ENCODE measurements at regions not wholly inside any gene's neighbourhood (a gene's known extent, or its start where the extent isn't known, plus 50 kb on each side); places are given as distances from the start of the nearest gene placed in this dataset.

- no peaks in the 10 kb centered on the region for H3K79me2 ChIP-seq (ENCODE audit: low read length)
- H3K9ac ChIP-seq (ENCODE audit: low read length), result no peak overlapping the region
- H3K9me2 ChIP-seq (replicated peaks; ENCODE audit: insufficient read depth, low read length), result no peaks in the 10 kb centered on the region; the same call in 1 of the 2 replicates
- H3K27me3 ChIP-seq (ENCODE audit: low read length), result no peaks in the 10 kb centered on the region
- no peaks in the 10 kb centered on the region for H3K36me3 ChIP-seq (ENCODE audit: insufficient read depth, low read length)
- H4K20me1 ChIP-seq (ENCODE audit: insufficient read depth, low read depth, low read length), result no peaks in the 10 kb centered on the region
- H3K4me1 ChIP-seq (ENCODE audit: low read length), result no peaks in the 10 kb centered on the region
- no peaks in the 10 kb centered on the region for H3K9me3 ChIP-seq (ENCODE audit: low read length)
- H2AFZ ChIP-seq (ENCODE audit: low read length), result no peak overlapping the region
- no peak for DNase-seq
- H3K27ac ChIP-seq (ENCODE audit: low read length), result no peak overlapping the region
- H3K4me3 ChIP-seq (ENCODE audit: low read length), result no peak overlapping the region
- no peak overlapping the region for H3K4me2 ChIP-seq (ENCODE audit: low read depth, low read length, poor library complexity, severe bottlenecking)
Measured at GRCh38 chr20:11124849-11125505, 451.2 kb upstream of the JAG1 start.

GRCh38 chr20:11128220-11128718 lies 454.5 kb upstream of the JAG1 start:
- no peak overlapping the region for H3K4me2 ChIP-seq (ENCODE audit: low read depth, low read length, poor library complexity, severe bottlenecking)
- no peaks in the 10 kb centered on the region for H3K9me3 ChIP-seq (ENCODE audit: low read length)
- H3K79me2 ChIP-seq (ENCODE audit: low read length), result no peaks in the 10 kb centered on the region
- no peaks in the 10 kb centered on the region for H3K36me3 ChIP-seq (ENCODE audit: insufficient read depth, low read length)
- H3K9ac ChIP-seq (ENCODE audit: low read length), result no peak overlapping the region
- no peaks in the 10 kb centered on the region; the same call in 1 of the 2 replicates for H3K9me2 ChIP-seq (replicated peaks; ENCODE audit: insufficient read depth, low read length)
- no peak overlapping the region for H3K27ac ChIP-seq (ENCODE audit: low read length)
- no peak overlapping the region for H3K4me3 ChIP-seq (ENCODE audit: low read length)
- H3K27me3 ChIP-seq (ENCODE audit: low read length), result no peaks in the 10 kb centered on the region
- H2AFZ ChIP-seq (ENCODE audit: low read length), result no peak overlapping the region
- no peak for DNase-seq
- no peaks in the 10 kb centered on the region for H3K4me1 ChIP-seq (ENCODE audit: low read length)
- no peaks in the 10 kb centered on the region for H4K20me1 ChIP-seq (ENCODE audit: insufficient read depth, low read depth, low read length)

DNA sequence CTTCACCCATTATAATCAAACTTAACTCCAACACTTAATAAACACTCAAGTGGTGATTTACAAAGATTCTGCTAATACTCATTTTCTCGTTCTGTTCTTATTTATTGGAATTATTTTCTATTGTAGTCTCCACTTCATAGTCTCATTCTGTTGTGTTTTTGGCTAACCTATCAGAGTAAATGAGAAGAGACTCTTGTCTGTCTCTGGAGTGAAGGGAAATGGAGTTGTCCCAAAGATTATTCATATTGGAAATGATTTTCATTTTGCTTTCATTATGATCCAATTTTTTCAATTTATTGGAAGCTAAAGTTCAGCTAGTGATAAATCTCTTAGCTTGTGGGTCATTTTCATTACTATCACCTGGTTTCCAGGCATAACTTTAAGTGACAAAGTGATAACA lies 454.9 kb upstream of the JAG1 start:
- H3K9ac ChIP-seq (ENCODE audit: low read length), result no peak overlapping the region
- no peaks in the 10 kb centered on the region for H3K79me2 ChIP-seq (ENCODE audit: low read length)
- DNase-seq, result no peak
- H3K9me2 ChIP-seq (replicated peaks; ENCODE audit: insufficient read depth, low read length), result no peaks in the 10 kb centered on the region; the same call in 1 of the 2 replicates
- H3K36me3 ChIP-seq (ENCODE audit: insufficient read depth, low read length), result no peaks in the 10 kb centered on the region
- no peaks in the 10 kb centered on the region for H3K4me1 ChIP-seq (ENCODE audit: low read length)
- no peak overlapping the region for H2AFZ ChIP-seq (ENCODE audit: low read length)
- no peak overlapping the region for H3K4me2 ChIP-seq (ENCODE audit: low read depth, low read length, poor library complexity, severe bottlenecking)
- H3K9me3 ChIP-seq (ENCODE audit: low read length), result no peaks in the 10 kb centered on the region
- H3K27ac ChIP-seq (ENCODE audit: low read length), result no peak overlapping the region
- H4K20me1 ChIP-seq (ENCODE audit: insufficient read depth, low read depth, low read length), result no peaks in the 10 kb centered on the region
- no peak overlapping the region for H3K4me3 ChIP-seq (ENCODE audit: low read length)
- H3K27me3 ChIP-seq (ENCODE audit: low read length), result no peaks in the 10 kb centered on the region

DNA sequence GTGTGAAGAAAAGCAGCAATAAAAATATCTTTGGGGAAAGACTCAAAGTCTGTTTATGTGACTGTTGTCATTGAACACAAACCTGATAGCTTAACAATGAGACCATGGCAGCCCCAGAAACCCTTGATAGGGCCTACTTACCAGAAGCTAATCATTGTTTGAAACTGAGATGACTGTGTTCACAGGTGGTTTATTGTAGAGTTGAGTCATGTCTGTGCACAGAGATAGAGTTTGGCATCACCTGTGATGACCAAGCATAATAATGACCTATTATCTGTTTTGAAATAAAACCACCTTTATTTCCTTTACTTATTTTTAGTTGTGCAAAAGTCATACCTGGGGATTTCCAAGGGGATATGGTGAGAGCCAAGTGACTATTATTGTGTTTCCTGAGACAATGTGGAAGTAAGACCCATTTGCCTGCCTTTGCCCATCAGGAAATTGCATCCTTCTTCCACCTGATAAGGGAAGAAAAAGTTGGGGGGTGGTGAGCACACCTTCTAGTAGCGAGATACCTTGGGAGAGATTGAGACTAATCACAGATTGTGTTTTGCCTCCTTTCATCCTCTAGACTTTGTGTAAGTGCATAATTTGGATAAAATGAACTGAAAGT lies 456.9 kb upstream of the JAG1 start:
- H3K4me1 ChIP-seq (ENCODE audit: low read length), result no peaks in the 10 kb centered on the region
- no peaks in the 10 kb centered on the region for H3K27me3 ChIP-seq (ENCODE audit: low read length)
- H2AFZ ChIP-seq (ENCODE audit: low read length), result no peak overlapping the region
- H3K9me3 ChIP-seq (ENCODE audit: low read length), result no peaks in the 10 kb centered on the region
- H3K36me3 ChIP-seq (ENCODE audit: insufficient read depth, low read length), result no peaks in the 10 kb centered on the region
- DNase-seq, result no peak
- H3K9me2 ChIP-seq (replicated peaks; ENCODE audit: insufficient read depth, low read length), result no peaks in the 10 kb centered on the region
- no peaks in the 10 kb centered on the region for H4K20me1 ChIP-seq (ENCODE audit: insufficient read depth, low read depth, low read length)
- H3K4me3 ChIP-seq (ENCODE audit: low read length), result no peak overlapping the region
- H3K27ac ChIP-seq (ENCODE audit: low read length), result no peak overlapping the region
- H3K4me2 ChIP-seq (ENCODE audit: low read depth, low read length, poor library complexity, severe bottlenecking), result no peak overlapping the region
- H3K9ac ChIP-seq (ENCODE audit: low read length), result no peak overlapping the region
- H3K79me2 ChIP-seq (ENCODE audit: low read length), result no peaks in the 10 kb centered on the region

- Histone ChIP-seq H3K9ac (ENCODE audit: low read length) (no peak overlapping the region), H3K79me2 (ENCODE audit: low read length) (no peaks in the 10 kb centered on the region), H3K27ac (ENCODE audit: low read length) (no peak overlapping the region), H2AFZ (ENCODE audit: low read length) (no peak overlapping the region), H3K4me1 (ENCODE audit: low read length) (no peaks in the 10 kb centered on the region), H3K36me3 (ENCODE audit: insufficient read depth, low read length) (no peaks in the 10 kb centered on the region), H3K9me3 (ENCODE audit: low read length) (no peaks in the 10 kb centered on the region), H4K20me1 (ENCODE audit: insufficient read depth, low read depth, low read length) (no peaks in the 10 kb centered on the region), H3K9me2 (replicated peaks; ENCODE audit: insufficient read depth, low read length) (no peaks in the 10 kb centered on the region), H3K4me3 (ENCODE audit: low read length) (no peak overlapping the region), H3K27me3 (ENCODE audit: low read length) (no peaks in the 10 kb centered on the region), H3K4me2 (ENCODE audit: low read depth, low read length, poor library complexity, severe bottlenecking) (no peak overlapping the region)
- no peak for DNase-seq
Measured at GRCh38 chr20:11132819-11133415, 459.1 kb upstream of the JAG1 start.

DNA sequence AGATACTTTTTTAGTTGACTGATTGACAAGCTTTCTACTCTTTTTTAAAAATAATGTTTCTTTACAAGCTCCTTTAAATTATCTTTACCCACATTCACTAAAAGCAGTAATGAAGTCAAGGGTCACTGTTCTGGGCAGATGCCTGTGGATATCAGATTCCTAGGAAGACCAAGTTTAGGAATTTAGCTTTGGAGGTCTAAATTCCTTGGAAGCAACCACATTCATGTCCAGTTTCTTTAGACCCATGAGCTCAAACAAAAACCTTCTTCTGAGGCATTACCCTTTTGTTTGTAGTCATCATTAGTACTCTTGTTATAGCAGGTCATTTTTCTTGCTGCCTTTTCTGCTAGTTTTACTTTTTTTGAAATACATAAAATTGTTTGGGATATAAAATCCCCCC lies 462.9 kb upstream of the JAG1 start:
- no peaks in the 10 kb centered on the region for H3K4me1 ChIP-seq (ENCODE audit: low read length)
- no peak overlapping the region for H3K9ac ChIP-seq (ENCODE audit: low read length)
- no peaks in the 10 kb centered on the region for H3K9me2 ChIP-seq (replicated peaks; ENCODE audit: insufficient read depth, low read length)
- no peaks in the 10 kb centered on the region for H4K20me1 ChIP-seq (ENCODE audit: insufficient read depth, low read depth, low read length)
- H2AFZ ChIP-seq (ENCODE audit: low read length), result no peak overlapping the region
- no peak overlapping the region for H3K4me2 ChIP-seq (ENCODE audit: low read depth, low read length, poor library complexity, severe bottlenecking)
- H3K9me3 ChIP-seq (ENCODE audit: low read length), result no peaks in the 10 kb centered on the region
- H3K27me3 ChIP-seq (ENCODE audit: low read length), result no peaks in the 10 kb centered on the region
- H3K27ac ChIP-seq (ENCODE audit: low read length), result no peak overlapping the region
- no peak for DNase-seq
- no peaks in the 10 kb centered on the region for H3K79me2 ChIP-seq (ENCODE audit: low read length)
- H3K4me3 ChIP-seq (ENCODE audit: low read length), result no peak overlapping the region
- H3K36me3 ChIP-seq (ENCODE audit: insufficient read depth, low read length), result no peaks in the 10 kb centered on the region

- H3K4me2 ChIP-seq (ENCODE audit: low read depth, low read length, poor library complexity, severe bottlenecking), result no peak overlapping the region
- H3K9ac ChIP-seq (ENCODE audit: low read length), result no peak overlapping the region
- H2AFZ ChIP-seq (ENCODE audit: low read length), result no peak overlapping the region
- no peaks in the 10 kb centered on the region for H3K4me1 ChIP-seq (ENCODE audit: low read length)
- no peaks in the 10 kb centered on the region for H3K36me3 ChIP-seq (ENCODE audit: insufficient read depth, low read length)
- no peak overlapping the region for H3K27ac ChIP-seq (ENCODE audit: low read length)
- no peaks in the 10 kb centered on the region for H4K20me1 ChIP-seq (ENCODE audit: insufficient read depth, low read depth, low read length)
- no peaks in the 10 kb centered on the region for H3K9me2 ChIP-seq (replicated peaks; ENCODE audit: insufficient read depth, low read length)
- no peak overlapping the region for H3K4me3 ChIP-seq (ENCODE audit: low read length)
- no peaks in the 10 kb centered on the region for H3K9me3 ChIP-seq (ENCODE audit: low read length)
- H3K79me2 ChIP-seq (ENCODE audit: low read length), result no peaks in the 10 kb centered on the region
- no peaks in the 10 kb centered on the region for H3K27me3 ChIP-seq (ENCODE audit: low read length)
- DNase-seq, result no peak
Measured at GRCh38 chr20:11137688-11138087, 463.9 kb upstream of the JAG1 start.

GRCh38 chr20:11140359-11140758 lies 466.6 kb upstream of the JAG1 start:
- no peaks in the 10 kb centered on the region for H3K9me3 ChIP-seq (ENCODE audit: low read length)
- H3K4me1 ChIP-seq (ENCODE audit: low read length), result no peaks in the 10 kb centered on the region
- no peak for DNase-seq
- no peak overlapping the region for H3K27ac ChIP-seq (ENCODE audit: low read length)
- H3K4me2 ChIP-seq (ENCODE audit: low read depth, low read length, poor library complexity, severe bottlenecking), result no peak overlapping the region
- H3K4me3 ChIP-seq (ENCODE audit: low read length), result no peak overlapping the region
- H4K20me1 ChIP-seq (ENCODE audit: insufficient read depth, low read depth, low read length), result no peaks in the 10 kb centered on the region
- no peak overlapping the region for H2AFZ ChIP-seq (ENCODE audit: low read length)
- H3K9me2 ChIP-seq (replicated peaks; ENCODE audit: insufficient read depth, low read length), result no peaks in the 10 kb centered on the region
- no peaks in the 10 kb centered on the region for H3K36me3 ChIP-seq (ENCODE audit: insufficient read depth, low read length)
- H3K27me3 ChIP-seq (ENCODE audit: low read length), result no peaks in the 10 kb centered on the region
- H3K79me2 ChIP-seq (ENCODE audit: low read length), result no peaks in the 10 kb centered on the region
- H3K9ac ChIP-seq (ENCODE audit: low read length), result no peak overlapping the region
